MCF 10A (cell line): ENCODE measurements at regions not wholly inside any gene's neighbourhood (a gene's known extent, or its start where the extent isn't known, plus 50 kb on each side); places are given as distances from the start of the nearest gene placed in this dataset.

Experiments used
- BruUV-seq: library from RNA; stranded (reverse); fragments of 400-500 nt; replicated peaks from 2 replicates; lab custom pipeline; 2021; lab: Mats Ljungman, UMichigan
- CTCF ChIA-PET: fragments of 300-600 bp; sonication (Branson Sonifier 250); formaldehyde crosslinking; extraction: SDS; loops from one replicate; lab custom pipeline; 2021; ENCODE audit warnings: antibody characterized with exemption, inconsistent platforms; lab: Yijun Ruan, JAX
- POLR2A ChIA-PET: fragments of 300-600, 350-650 bp; sonication (Branson Sonifier 250); formaldehyde crosslinking; extraction: SDS; loops from one replicate; lab custom pipeline; 2020; ENCODE audit warnings: antibody characterized with exemption, inconsistent platforms; lab: Yijun Ruan, JAX
- DNase-seq: peaks from one replicate; pipeline ENCODE4 v3.0.0-alpha.2; 2018; ENCODE audit not compliant: unreplicated experiment
- H3K27ac Mint-ChIP-seq: one replicate; pipeline ENCODE4 v1.8.0; 2022; ENCODE audit warnings: mild to moderate bottlenecking, low read depth, mixed read lengths; ENCODE audit not compliant: unreplicated experiment
- H3K27me3 Mint-ChIP-seq: one replicate; pipeline ENCODE4 v1.8.0; 2022; ENCODE audit warnings: mixed read lengths; ENCODE audit not compliant: insufficient read depth, unreplicated experiment
- H3K36me3 Mint-ChIP-seq: one replicate; pipeline ENCODE4 v1.8.0; 2022; ENCODE audit warnings: mild to moderate bottlenecking, moderate library complexity, mixed read lengths; ENCODE audit not compliant: insufficient read depth, unreplicated experiment
- H3K4me1 Mint-ChIP-seq: one replicate; pipeline ENCODE4 v1.8.0; 2022; ENCODE audit warnings: mixed read lengths; ENCODE audit not compliant: insufficient read depth, unreplicated experiment
- H3K4me3 Mint-ChIP-seq: one replicate; pipeline ENCODE4 v1.8.0; 2022; ENCODE audit warnings: mild to moderate bottlenecking, moderate library complexity, mixed read lengths; ENCODE audit not compliant: unreplicated experiment
- H3K9me3 Mint-ChIP-seq: one replicate; pipeline ENCODE4 v1.8.0; 2022; ENCODE audit warnings: mixed read lengths; ENCODE audit not compliant: unreplicated experiment
- CTCF ChIP-seq: fragments of 200-600 bp; IDR thresholded peaks from one replicate; pipeline ENCODE4 v1.8.0; 2022; ENCODE audit warnings: antibody characterized with exemption, mild to moderate bottlenecking; ENCODE audit not compliant: unreplicated experiment
- intact Hi-C: fragments of 100-400 bp; cut with micrococcal nuclease; formaldehyde crosslinking; loops from 2 replicates; pipeline ENCODE4 v1.14.1; 2022

DNA sequence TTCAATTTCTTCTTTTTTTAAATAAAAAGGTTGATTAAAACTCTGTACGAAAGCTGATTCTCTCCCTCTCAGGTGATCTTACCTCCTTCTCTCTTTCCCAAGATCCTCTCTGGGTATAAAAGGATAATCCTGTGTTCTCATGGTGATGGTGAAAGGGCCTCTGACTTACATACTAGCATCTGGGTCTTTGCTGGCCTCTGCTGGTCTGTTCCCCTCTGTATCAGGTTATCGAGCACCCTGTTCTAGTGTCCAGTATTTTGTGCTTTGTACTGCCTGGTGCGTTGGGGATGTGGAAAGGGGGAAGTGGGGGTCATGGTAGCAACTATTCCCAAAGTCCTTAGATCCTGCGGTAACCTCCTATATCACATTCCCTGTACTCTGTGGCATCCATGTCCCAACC, 328.9 kb downstream of the NR2F1-AS1 start:
- no peak for DNase-seq
- Mint-ChIP-seq H3K36me3 (no peaks in the 10 kb centered on the region), H3K4me1 (no peaks in the 10 kb centered on the region), H3K27me3 (no peaks in the 10 kb centered on the region), H3K27ac (no peak overlapping the region), H3K4me3 (no peak overlapping the region), H3K9me3 (no peaks in the 10 kb centered on the region)
- POLR2A ChIA-PET: no interaction called here
- intact Hi-C loops: no loop called here
- no TSS peak for BruUV-seq
- no peak for TF ChIP-seq CTCF
- CTCF ChIA-PET: no interaction called here

DNA sequence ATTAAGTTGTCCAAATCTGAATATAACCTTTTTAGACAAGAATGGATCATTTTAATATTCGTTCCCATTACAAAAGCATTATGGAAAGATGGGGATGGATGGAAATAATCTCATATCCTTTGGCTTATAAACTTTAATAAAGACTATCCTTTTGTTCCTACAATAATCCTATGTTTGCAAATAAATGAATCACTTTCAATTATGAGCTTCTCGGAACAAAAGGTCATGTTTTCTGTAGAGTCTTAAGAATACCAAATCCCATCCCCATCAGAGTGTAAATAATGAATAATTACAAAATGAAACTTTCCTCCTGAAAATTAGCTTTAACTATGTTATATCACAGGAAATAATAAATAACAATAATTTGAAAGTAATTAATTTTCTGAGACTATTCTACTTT, 329.7 kb downstream of the NR2F1-AS1 start:
- POLR2A ChIA-PET: no interaction called here
- no peak overlapping the region for H3K4me3 Mint-ChIP-seq
- intact Hi-C loops: no loop called here
- no peak for TF ChIP-seq CTCF
- H3K36me3 Mint-ChIP-seq: no peaks in the 10 kb centered on the region
- no TSS peak for BruUV-seq
- CTCF ChIA-PET: no interaction called here
- H3K4me1 Mint-ChIP-seq: no peaks in the 10 kb centered on the region
- H3K9me3 Mint-ChIP-seq: no peaks in the 10 kb centered on the region
- H3K27me3 Mint-ChIP-seq: no peaks in the 10 kb centered on the region
- DNase-seq: no peak
- no peak overlapping the region for H3K27ac Mint-ChIP-seq

- H3K4me3 Mint-ChIP-seq: no peak overlapping the region
- intact Hi-C loops: no loop called here
- no peaks in the 10 kb centered on the region for H3K27me3 Mint-ChIP-seq
- TF ChIP-seq CTCF: no peak
- no peak overlapping the region for H3K27ac Mint-ChIP-seq
- no peaks in the 10 kb centered on the region for H3K4me1 Mint-ChIP-seq
- DNase-seq: no peak
- ChIA-PET POLR2A (interaction anchor here (0.7 to 1.0 kb wide), 2 partner anchors 20 to 296 kb away, joined by 3 to 4 read pairs; no protein-coding TSS in a partner anchor), CTCF (interaction anchor here (0.6 to 0.7 kb wide), 2 partner anchors 873 to 1816 kb away, joined by 3 to 5 read pairs; no protein-coding TSS in a partner anchor)
- H3K9me3 Mint-ChIP-seq: no peaks in the 10 kb centered on the region
- H3K36me3 Mint-ChIP-seq: no peaks in the 10 kb centered on the region
- BruUV-seq: no TSS peak
These were observed 330.6 kb downstream of the NR2F1-AS1 start for GRCh38 chr5:93250424-93250823.

- Mint-ChIP-seq H3K4me3 (peak overlapping the region; percentile 28), H3K4me1 (no peaks in the 10 kb centered on the region), H3K9me3 (no peaks in the 10 kb centered on the region), H3K27ac (no peak overlapping the region), H3K36me3 (no peaks in the 10 kb centered on the region), H3K27me3 (no peaks in the 10 kb centered on the region)
- peak; percentile 13 for DNase-seq
- POLR2A ChIA-PET: interaction anchor here (0.7 to 1.0 kb wide), 2 partner anchors 21 to 297 kb away, joined by 3 to 4 read pairs; no protein-coding TSS in a partner anchor
- BruUV-seq: no TSS peak
- intact Hi-C loops: no loop called here
- TF ChIP-seq CTCF: no peak
- CTCF ChIA-PET: interaction anchor here (0.6 to 0.7 kb wide), 2 partner anchors 872 to 1816 kb away, joined by 3 to 5 read pairs; no protein-coding TSS in a partner anchor
These were observed 331.2 kb downstream of the NR2F1-AS1 start for GRCh38 chr5:93249651-93250289.
